Fibroblast of lung (primary cell): ENCODE measurements at regions not wholly inside any gene's neighbourhood (a gene's known extent, or its start where the extent isn't known, plus 50 kb on each side); places are given as distances from the start of the nearest gene placed in this dataset.

ENCODE experiments used
- DNase-seq, 2 donors: peaks; one replicate each; pipeline versions ENCODE4 v3.0.0 to v3.0.0-alpha.2; 2010; ENCODE audit warnings: low read depth in 2 of 2
- H2AFZ ChIP-seq: 2 replicates; pipeline ENCODE4 v1.5.1; 2012; ENCODE audit warnings: low read length, control low read depth, inconsistent platforms
- H3K27ac ChIP-seq: 2 replicates; pipeline ENCODE4 v1.5.1; 2011; ENCODE audit warnings: low read length, control low read depth; ENCODE audit not compliant: insufficient read depth
- H3K27me3 ChIP-seq: 2 replicates; pipeline ENCODE4 v1.5.1; 2011; ENCODE audit warnings: mild to moderate bottlenecking, low read length; ENCODE audit not compliant: control insufficient read depth, insufficient read depth
- H3K36me3 ChIP-seq: 2 replicates; pipeline ENCODE4 v1.5.1; 2011; ENCODE audit warnings: low read length; ENCODE audit not compliant: control insufficient read depth, insufficient read depth
- H3K4me1 ChIP-seq: 2 replicates; pipeline ENCODE4 v1.5.1; 2011; ENCODE audit warnings: low read length; ENCODE audit not compliant: control insufficient read depth, insufficient read depth; ENCODE audit errors: extremely low read depth
- H3K4me2 ChIP-seq: 2 replicates; pipeline ENCODE4 v1.5.1; 2011; ENCODE audit warnings: low read length, control low read depth; ENCODE audit not compliant: insufficient read depth; ENCODE audit errors: extremely low read depth
- H3K4me3 ChIP-seq, 4 experiments: fragments of 200-600 bp in 1 of 4; sonication (generic) in 1 of 4; replicated peaks in 1 of 4; 2 replicates each; pipeline ENCODE4 v1.5.1; 2011 to 2016; ENCODE audit warnings: low read length in 4 of 4, low read depth in 3 of 4, mild to moderate bottlenecking in 3 of 4, control low read depth in 2 of 4, inconsistent platforms in 1 of 4, mixed read lengths in 1 of 4; ENCODE audit not compliant: insufficient read depth in 1 of 4; ENCODE audit errors: control extremely low read depth in 1 of 4
- H3K79me2 ChIP-seq: 2 replicates; pipeline ENCODE4 v1.5.1; 2012; ENCODE audit warnings: mild to moderate bottlenecking, low read length, inconsistent platforms; ENCODE audit not compliant: control insufficient read depth, insufficient read depth
- H3K9ac ChIP-seq: 2 replicates; pipeline ENCODE4 v1.5.1; 2011; ENCODE audit warnings: mild to moderate bottlenecking, low read length, control low read depth; ENCODE audit not compliant: insufficient read depth
- H3K9me3 ChIP-seq: 2 replicates; pipeline ENCODE4 v1.5.1; 2012; ENCODE audit warnings: low read depth, low read length; ENCODE audit not compliant: control insufficient read depth, insufficient read depth
- H4K20me1 ChIP-seq: 2 replicates; pipeline ENCODE4 v1.5.1; 2011; ENCODE audit warnings: low read length; ENCODE audit not compliant: control insufficient read depth, insufficient read depth; ENCODE audit errors: extremely low read depth
- EZH2 ChIP-seq: IDR thresholded peaks from 2 replicates; pipeline ENCODE4 v1.5.1; 2012; ENCODE audit warnings: low read length, control low read depth, mild to moderate bottlenecking; ENCODE audit errors: missing control alignments
- TF ChIP-seq, protein P1 (sequence below), 2 donors: IDR thresholded peaks in 1 of 2; conservative IDR thresholded peaks in 1 of 2; 1 replicate in 1 of 2; 2 replicates in 1 of 2; pipeline ENCODE4 v1.5.1; 2011 to 2012; ENCODE audit warnings: low read length in 2 of 2, control low read depth in 1 of 2, inconsistent platforms in 1 of 2, low read depth in 1 of 2, mild to moderate bottlenecking in 1 of 2

DNA sequence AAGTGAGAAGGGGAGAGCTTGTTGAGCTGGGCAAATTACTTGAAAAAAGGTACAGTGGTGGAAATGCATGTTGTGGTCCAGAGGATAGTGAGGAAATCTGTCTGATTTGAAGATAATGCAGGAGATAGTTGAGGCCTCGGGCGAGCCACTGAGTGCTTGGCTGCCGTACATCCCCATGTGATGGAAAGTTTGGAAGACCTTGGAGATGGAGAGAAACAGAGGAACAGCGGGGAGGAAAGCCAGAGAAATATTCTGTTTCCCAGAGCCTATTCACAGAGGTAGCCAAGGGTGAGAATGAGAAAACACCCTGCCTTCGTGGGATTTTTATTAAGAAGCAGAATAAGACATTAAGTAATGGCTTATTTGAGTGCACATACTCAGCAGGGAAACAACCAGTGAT, 498.2 kb downstream of the BCL11B start:
- H3K4me2 ChIP-seq, result no peak overlapping the region
- H3K27ac ChIP-seq, result no peak overlapping the region
- no peak overlapping the region for H3K4me3 ChIP-seq
- no peaks in the 10 kb centered on the region for H3K9me3 ChIP-seq
- no peak overlapping the region for H2AFZ ChIP-seq
- no peaks in the 10 kb centered on the region for H3K36me3 ChIP-seq
- H3K79me2 ChIP-seq, result no peaks in the 10 kb centered on the region
- H3K9ac ChIP-seq, result no peak overlapping the region
- H3K4me1 ChIP-seq, result no peaks in the 10 kb centered on the region
- no peaks in the 10 kb centered on the region for H4K20me1 ChIP-seq
- H3K27me3 ChIP-seq, result no peaks in the 10 kb centered on the region
- no peak for DNase-seq
- no peak for TF ChIP-seq EZH2
- TF ChIP-seq, protein P1, sequence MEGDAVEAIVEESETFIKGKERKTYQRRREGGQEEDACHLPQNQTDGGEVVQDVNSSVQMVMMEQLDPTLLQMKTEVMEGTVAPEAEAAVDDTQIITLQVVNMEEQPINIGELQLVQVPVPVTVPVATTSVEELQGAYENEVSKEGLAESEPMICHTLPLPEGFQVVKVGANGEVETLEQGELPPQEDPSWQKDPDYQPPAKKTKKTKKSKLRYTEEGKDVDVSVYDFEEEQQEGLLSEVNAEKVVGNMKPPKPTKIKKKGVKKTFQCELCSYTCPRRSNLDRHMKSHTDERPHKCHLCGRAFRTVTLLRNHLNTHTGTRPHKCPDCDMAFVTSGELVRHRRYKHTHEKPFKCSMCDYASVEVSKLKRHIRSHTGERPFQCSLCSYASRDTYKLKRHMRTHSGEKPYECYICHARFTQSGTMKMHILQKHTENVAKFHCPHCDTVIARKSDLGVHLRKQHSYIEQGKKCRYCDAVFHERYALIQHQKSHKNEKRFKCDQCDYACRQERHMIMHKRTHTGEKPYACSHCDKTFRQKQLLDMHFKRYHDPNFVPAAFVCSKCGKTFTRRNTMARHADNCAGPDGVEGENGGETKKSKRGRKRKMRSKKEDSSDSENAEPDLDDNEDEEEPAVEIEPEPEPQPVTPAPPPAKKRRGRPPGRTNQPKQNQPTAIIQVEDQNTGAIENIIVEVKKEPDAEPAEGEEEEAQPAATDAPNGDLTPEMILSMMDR (conservative IDR thresholded peaks at IDR 0.05 in 1 of 2, IDR thresholded peaks at IDR 0.05 in 1 of 2; ENCODE audit: low read depth in 1 of 2, low read length in 2 of 2), result no peak

DNA sequence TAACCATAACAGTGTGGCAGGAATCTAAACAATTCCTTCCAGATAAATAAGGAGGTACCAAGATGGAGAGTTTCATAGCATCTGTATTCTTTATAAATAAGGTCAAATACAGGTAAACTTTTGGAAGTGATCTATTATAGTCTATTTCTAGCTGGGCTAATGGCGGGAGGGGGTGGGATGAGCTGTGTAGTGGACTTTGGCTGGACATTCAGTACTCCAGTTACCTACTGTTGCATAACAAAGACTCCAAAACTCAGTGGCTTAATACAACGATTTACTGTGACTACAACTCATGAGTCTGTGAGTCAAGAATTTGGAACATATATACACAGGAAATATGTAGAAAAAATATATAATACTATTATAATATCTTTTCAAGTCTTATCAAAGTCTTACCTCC, 496.1 kb downstream of the BCL11B start:
- no peak for DNase-seq
- no peaks in the 10 kb centered on the region for H4K20me1 ChIP-seq
- no peaks in the 10 kb centered on the region for H3K9me3 ChIP-seq
- H3K79me2 ChIP-seq, result no peaks in the 10 kb centered on the region
- H3K9ac ChIP-seq, result no peak overlapping the region
- no peaks in the 10 kb centered on the region for H3K4me1 ChIP-seq
- no peak overlapping the region for H3K27ac ChIP-seq
- H3K4me3 ChIP-seq, result no peak overlapping the region
- H3K27me3 ChIP-seq, result no peaks in the 10 kb centered on the region
- H3K36me3 ChIP-seq, result no peaks in the 10 kb centered on the region
- no peak overlapping the region for H2AFZ ChIP-seq
- no peak for TF ChIP-seq EZH2
- TF ChIP-seq, protein P1 (conservative IDR thresholded peaks at IDR 0.05 in 1 of 2, IDR thresholded peaks at IDR 0.05 in 1 of 2; ENCODE audit: low read depth in 1 of 2, low read length in 2 of 2), result no peak
- H3K4me2 ChIP-seq, result no peak overlapping the region

DNA sequence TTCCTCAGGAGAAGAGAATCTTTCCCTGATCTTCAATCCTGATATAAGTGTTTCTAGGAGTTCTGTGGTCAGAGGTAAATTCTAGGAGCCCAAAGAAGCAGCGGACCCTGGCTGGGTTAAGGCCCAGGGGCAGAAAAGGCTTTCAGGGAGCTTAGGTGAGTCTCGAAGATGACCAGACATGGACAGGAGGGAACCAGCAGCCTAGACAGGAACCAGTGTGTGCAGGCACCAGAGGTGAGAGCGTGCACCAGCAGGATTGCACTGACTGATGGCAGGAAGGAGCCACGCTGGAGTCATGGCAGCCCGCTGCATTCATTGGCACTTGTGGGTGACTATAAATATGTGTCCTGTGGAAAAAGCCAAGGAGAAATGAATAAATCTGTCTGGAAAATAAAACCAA, 489.9 kb downstream of the BCL11B start:
- Histone ChIP-seq H4K20me1 (no peaks in the 10 kb centered on the region), H3K4me1 (no peaks in the 10 kb centered on the region), H3K79me2 (no peaks in the 10 kb centered on the region), H3K27ac (no peak overlapping the region), H2AFZ (no peak overlapping the region), H3K9ac (no peak overlapping the region), H3K4me3 (no peak overlapping the region), H3K27me3 (no peaks in the 10 kb centered on the region), H3K4me2 (no peak overlapping the region), H3K36me3 (no peaks in the 10 kb centered on the region), H3K9me3 (no peaks in the 10 kb centered on the region)
- no peak for TF ChIP-seq EZH2
- TF ChIP-seq, protein P1 (conservative IDR thresholded peaks at IDR 0.05 in 1 of 2, IDR thresholded peaks at IDR 0.05 in 1 of 2; ENCODE audit: low read depth in 1 of 2, low read length in 2 of 2), result no peak
- DNase-seq, result no peak
